Mucosa of descending colon (tissue), 3 donors: ENCODE measurements at regions not wholly inside any gene's neighbourhood (a gene's known extent, or its start where the extent isn't known, plus 50 kb on each side); places are given as distances from the start of the nearest gene placed in this dataset.

Experiments used
- ATAC-seq: fragments of 200-7000 bp; cut with Tn5 transposase; one replicate; pipeline ENCODE4 v1.9.1; 2020; ENCODE audit warnings: mild to moderate bottlenecking, moderate library complexity
- DNase-seq, 3 donors: peaks; one replicate each; pipeline ENCODE4 v3.0.0-alpha.2; 2020
- H3K36me3 ChIP-seq: fragments of 200-600 bp; one replicate; pipeline ENCODE4 v1.8.0; 2021; ENCODE audit warnings: low read depth, mild to moderate bottlenecking
- H3K4me1 ChIP-seq: fragments of 200-600 bp; one replicate; pipeline ENCODE4 v1.8.0; 2021; ENCODE audit warnings: low read depth, mild to moderate bottlenecking
- H3K4me3 ChIP-seq: fragments of 200-600 bp; one replicate; pipeline ENCODE4 v1.8.0; 2021; ENCODE audit warnings: mild to moderate bottlenecking
- H3K9me3 ChIP-seq: fragments of 200-600 bp; one replicate; pipeline ENCODE4 v1.8.0; 2021; ENCODE audit warnings: mild to moderate bottlenecking
- intact Hi-C, 2 donors: fragments of 100-400 bp; cut with DNase I in 1 of 2; cut with micrococcal nuclease in 1 of 2; formaldehyde crosslinking; loops; one replicate each; pipeline versions ENCODE4 v1.11.0 to v1.11.1; 2022; cut with DNase I, micrococcal nuclease
- TF ChIP-seq, protein P1 (sequence below): fragments of 200-600 bp; IDR thresholded peaks from one replicate; pipeline ENCODE4 v1.8.0; 2022; ENCODE audit warnings: antibody characterized with exemption, mild to moderate bottlenecking
- donor health status: DM: no; HTN: no; CAD: no; lungs with moderate emphysema.
- donor health status: DM: no; HTN: no; CAD: no.
- donor health status: DM: no; HTN: yes; CAD: no.

DNA sequence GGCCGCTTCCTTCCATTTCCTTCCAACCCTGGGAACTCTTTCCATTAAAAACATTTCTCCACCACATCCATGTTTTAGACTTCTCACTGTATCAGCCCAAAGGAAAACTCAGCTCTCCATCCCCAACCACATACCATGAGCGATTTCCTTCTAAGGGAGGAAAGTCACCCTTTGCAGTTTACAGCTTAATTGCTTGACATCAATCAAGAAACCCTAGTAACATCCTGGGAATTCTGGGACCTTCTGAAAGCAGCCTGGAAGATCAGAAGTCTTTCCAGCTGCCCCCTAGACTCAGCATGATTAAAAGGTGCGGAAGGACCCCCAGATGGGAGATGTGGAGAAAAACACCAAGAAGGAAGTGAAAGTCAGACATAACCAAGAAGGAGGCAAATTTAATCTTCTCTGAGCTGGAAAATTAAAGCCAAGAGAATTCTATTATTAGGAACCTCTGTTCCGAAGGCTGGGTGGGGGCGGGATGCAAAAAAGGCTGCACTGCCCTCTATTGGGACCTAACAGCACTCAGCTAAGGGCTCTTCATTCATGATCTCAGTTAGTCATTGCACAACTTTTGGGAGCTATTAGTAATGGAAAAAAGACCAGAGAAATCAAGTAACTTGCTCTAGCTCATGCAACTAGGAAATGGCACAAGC is 73.3 kb upstream of the PLXNC1 start:
- TF ChIP-seq, protein P1, sequence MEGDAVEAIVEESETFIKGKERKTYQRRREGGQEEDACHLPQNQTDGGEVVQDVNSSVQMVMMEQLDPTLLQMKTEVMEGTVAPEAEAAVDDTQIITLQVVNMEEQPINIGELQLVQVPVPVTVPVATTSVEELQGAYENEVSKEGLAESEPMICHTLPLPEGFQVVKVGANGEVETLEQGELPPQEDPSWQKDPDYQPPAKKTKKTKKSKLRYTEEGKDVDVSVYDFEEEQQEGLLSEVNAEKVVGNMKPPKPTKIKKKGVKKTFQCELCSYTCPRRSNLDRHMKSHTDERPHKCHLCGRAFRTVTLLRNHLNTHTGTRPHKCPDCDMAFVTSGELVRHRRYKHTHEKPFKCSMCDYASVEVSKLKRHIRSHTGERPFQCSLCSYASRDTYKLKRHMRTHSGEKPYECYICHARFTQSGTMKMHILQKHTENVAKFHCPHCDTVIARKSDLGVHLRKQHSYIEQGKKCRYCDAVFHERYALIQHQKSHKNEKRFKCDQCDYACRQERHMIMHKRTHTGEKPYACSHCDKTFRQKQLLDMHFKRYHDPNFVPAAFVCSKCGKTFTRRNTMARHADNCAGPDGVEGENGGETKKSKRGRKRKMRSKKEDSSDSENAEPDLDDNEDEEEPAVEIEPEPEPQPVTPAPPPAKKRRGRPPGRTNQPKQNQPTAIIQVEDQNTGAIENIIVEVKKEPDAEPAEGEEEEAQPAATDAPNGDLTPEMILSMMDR = no peak
- H3K4me3 ChIP-seq = no peak overlapping the region
- peaks cover 25% of the 10 kb centered on the region for H3K4me1 ChIP-seq
- peak; percentile 34 for ATAC-seq
- intact Hi-C loops = loop anchor here in 1 of 2 donors (10.0 kb wide), 1 partner anchor 510 kb away; no protein-coding TSS in a partner anchor
- no peaks in the 10 kb centered on the region for H3K9me3 ChIP-seq
- peak in 1 of 3 donors; percentile 40 for DNase-seq
- H3K36me3 ChIP-seq = no peaks in the 10 kb centered on the region

DNA sequence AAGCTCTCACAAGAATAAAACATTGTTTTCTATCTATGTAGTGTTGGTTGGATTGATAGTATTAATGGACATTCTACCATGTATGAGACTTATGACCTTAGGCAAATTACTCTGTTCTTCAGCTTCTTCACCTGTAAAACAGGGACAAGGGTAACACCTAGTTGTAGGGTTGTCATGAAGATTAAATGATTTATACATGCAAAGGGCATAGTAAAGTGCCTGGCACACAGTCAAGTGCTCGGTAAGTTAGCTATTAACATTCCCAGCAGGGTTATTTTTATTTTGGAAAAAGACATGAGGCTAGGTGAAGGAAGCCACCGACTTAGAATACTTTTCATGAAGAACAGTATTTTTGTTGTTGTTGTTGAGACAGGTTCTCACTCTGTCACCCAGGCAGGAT is 71.2 kb upstream of the PLXNC1 start:
- intact Hi-C loops = loop anchor here in 1 of 2 donors (10.0 kb wide), 1 partner anchor 512 kb away; no protein-coding TSS in a partner anchor
- no peaks in the 10 kb centered on the region for H3K9me3 ChIP-seq
- TF ChIP-seq, protein P1 = no peak
- no peaks in the 10 kb centered on the region for H3K36me3 ChIP-seq
- DNase-seq (peak in 1 of 3 donors; percentile 67), ATAC-seq (peak; percentile 64)
- H3K4me1 ChIP-seq = peaks cover 17% of the 10 kb centered on the region
- no peak overlapping the region for H3K4me3 ChIP-seq

DNA sequence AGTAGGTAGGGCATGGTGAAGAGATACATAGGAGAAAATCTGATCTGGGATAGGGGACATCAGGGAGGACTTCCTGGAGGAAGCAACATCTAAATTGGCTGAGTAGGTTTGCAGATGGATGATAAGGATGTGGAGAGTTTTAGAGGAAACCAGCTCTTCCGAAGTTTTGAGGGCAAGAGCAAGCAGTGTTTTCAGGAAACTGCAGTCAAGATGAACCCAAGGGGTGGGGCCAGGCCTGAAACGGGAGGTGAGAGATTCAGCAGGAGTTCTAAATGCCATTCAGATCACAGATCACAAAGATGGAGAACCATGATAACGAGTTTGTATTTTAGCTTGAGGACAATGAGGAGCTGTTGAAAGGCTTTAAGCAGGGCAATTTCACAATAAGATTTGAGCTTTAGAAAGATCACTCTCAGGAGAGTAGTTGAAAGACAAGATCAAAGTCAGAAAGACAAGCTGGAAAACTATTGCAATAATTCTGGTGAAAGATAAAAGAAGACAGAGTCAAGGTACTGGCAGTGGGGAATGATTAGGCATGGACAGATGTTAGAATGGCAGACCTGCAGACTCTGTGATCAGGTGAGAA is 70.1 kb upstream of the PLXNC1 start:
- Histone ChIP-seq H3K36me3 (no peaks in the 10 kb centered on the region), H3K4me1 (peaks cover 17% of the 10 kb centered on the region), H3K4me3 (no peak overlapping the region), H3K9me3 (no peaks in the 10 kb centered on the region)
- no peak for ATAC-seq
- intact Hi-C loops = loop anchor here in 1 of 2 donors (10.0 kb wide), 1 partner anchor 513 kb away; no protein-coding TSS in a partner anchor
- no peak for DNase-seq
- TF ChIP-seq, protein P1 = no peak

DNA sequence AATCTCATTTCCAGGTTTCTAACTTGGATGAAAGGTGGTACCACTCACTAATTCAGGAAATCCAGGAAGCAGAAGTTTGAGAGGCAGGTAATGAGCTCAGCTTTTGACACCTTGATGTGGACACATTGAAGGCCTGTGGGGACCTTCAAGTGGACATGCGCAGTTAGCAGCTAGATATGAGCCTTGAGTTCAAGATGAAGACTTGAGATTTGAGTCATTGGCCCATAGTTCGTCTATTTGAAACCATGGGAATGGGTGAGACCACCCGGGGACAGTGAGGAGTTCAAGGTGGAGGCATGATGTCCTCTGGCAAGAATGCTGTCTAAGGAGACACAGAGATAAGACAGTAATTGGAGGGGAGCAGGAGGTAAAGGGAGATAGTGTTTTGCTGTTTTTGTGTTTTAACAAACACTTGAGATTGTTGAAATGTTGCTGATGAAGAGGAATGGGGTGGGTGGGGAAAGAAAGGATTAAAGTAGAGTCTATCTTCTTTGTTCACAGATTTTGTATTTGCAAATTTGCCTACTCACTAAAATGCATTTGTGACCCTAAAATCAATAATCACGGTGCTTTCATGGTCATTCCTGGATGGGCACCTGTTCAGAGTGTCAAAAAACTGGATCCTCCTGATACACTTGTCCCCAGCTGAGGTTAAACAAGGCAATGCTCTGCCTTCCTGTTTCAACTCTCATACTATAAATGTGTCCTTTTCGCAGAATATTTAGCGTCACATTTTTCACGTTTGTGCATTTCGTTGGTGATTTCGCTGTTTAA is 69.5 kb upstream of the PLXNC1 start:
- no peak for ATAC-seq
- peaks cover 17% of the 10 kb centered on the region for H3K4me1 ChIP-seq
- intact Hi-C loops = loop anchor here in 1 of 2 donors (10.0 kb wide), 1 partner anchor 514 kb away; no protein-coding TSS in a partner anchor

More for the DNA sequence above, 69.5 kb upstream of the PLXNC1 start:
- TF ChIP-seq, protein P1 = no peak
- Histone ChIP-seq H3K4me3 (no peak overlapping the region), H3K36me3 (no peaks in the 10 kb centered on the region), H3K9me3 (no peaks in the 10 kb centered on the region)
- DNase-seq = no peak
